ENCODE measurements at regions not wholly inside any gene's neighbourhood (a gene's known extent, or its start where the extent isn't known, plus 50 kb on each side); places are given as distances from the start of the nearest gene placed in this dataset.

- no peak for DNase-seq (ENCODE audit: low read depth, low spot score)
These were observed 205.0 kb downstream of the ACTL7B start for GRCh38 chr9:108650826-108651225.

- no peak for DNase-seq (ENCODE audit: low read depth, low spot score)
These were observed 210.3 kb downstream of the ACTL7B start for GRCh38 chr9:108645520-108645919.

- DNase-seq (ENCODE audit: low read depth, low spot score): no peak
These were observed 211.9 kb downstream of the ACTL7B start for GRCh38 chr9:108643731-108644510.

GRCh38 chr9:108642871-108643270, 212.9 kb downstream of the ACTL7B start:
- no peak for DNase-seq (ENCODE audit: low read depth, low spot score)

GRCh38 chr9:108640230-108640629, 215.6 kb downstream of the ACTL7B start:
- no peak for DNase-seq (ENCODE audit: low read depth, low spot score)

GRCh38 chr9:108639696-108640095, 216.1 kb downstream of the ACTL7B start:
- no peak for DNase-seq (ENCODE audit: low read depth, low spot score)

- DNase-seq (ENCODE audit: low read depth, low spot score): no peak
These were observed 216.7 kb downstream of the ACTL7B start for GRCh38 chr9:108639091-108639490.

- peak; percentile 10 for DNase-seq (ENCODE audit: low read depth, low spot score)
These were observed 218.4 kb downstream of the ACTL7B start for GRCh38 chr9:108637340-108637739.

- DNase-seq (ENCODE audit: low read depth, low spot score): peak; percentile 47
These were observed 219.8 kb downstream of the ACTL7B start for GRCh38 chr9:108636013-108636412.

- no peak for DNase-seq (ENCODE audit: low read depth, low spot score)
These were observed 220.9 kb downstream of the ACTL7B start for GRCh38 chr9:108634672-108635462.

GRCh38 chr9:108634204-108634603, 221.6 kb downstream of the ACTL7B start:
- DNase-seq (ENCODE audit: low read depth, low spot score): no peak

- no peak for DNase-seq (ENCODE audit: low read depth, low spot score)
These were observed 224.1 kb downstream of the ACTL7B start for GRCh38 chr9:108631496-108632285.

GRCh38 chr9:108628316-108628715, 227.5 kb downstream of the ACTL7B start:
- no peak for DNase-seq (ENCODE audit: low read depth, low spot score)

- no peak for DNase-seq (ENCODE audit: low read depth, low spot score)
These were observed 229.0 kb downstream of the ACTL7B start for GRCh38 chr9:108626743-108627142.

GRCh38 chr9:108621991-108622855, 233.6 kb downstream of the ACTL7B start:
- DNase-seq (ENCODE audit: low read depth, low spot score): no peak

GRCh38 chr9:108620767-108621166, 235.0 kb downstream of the ACTL7B start:
- no peak for DNase-seq (ENCODE audit: low read depth, low spot score)

- no peak for DNase-seq (ENCODE audit: low read depth, low spot score)
These were observed 236.8 kb downstream of the ACTL7B start for GRCh38 chr9:108618906-108619550.

GRCh38 chr9:108617676-108618075, 238.1 kb downstream of the ACTL7B start:
- no peak for DNase-seq (ENCODE audit: low read depth, low spot score)

GRCh38 chr9:108615152-108615551, 240.6 kb downstream of the ACTL7B start:
- DNase-seq (ENCODE audit: low read depth, low spot score): no peak

- DNase-seq (ENCODE audit: low read depth, low spot score): no peak
These were observed 243.3 kb downstream of the ACTL7B start for GRCh38 chr9:108612513-108612912.

- DNase-seq (ENCODE audit: low read depth, low spot score): no peak
These were observed 245.9 kb downstream of the ACTL7B start for GRCh38 chr9:108609897-108610253.
